ENCODE measurements at regions not wholly inside any gene's neighbourhood (a gene's known extent, or its start where the extent isn't known, plus 50 kb on each side); places are given as distances from the start of the nearest gene placed in this dataset.

DNA sequence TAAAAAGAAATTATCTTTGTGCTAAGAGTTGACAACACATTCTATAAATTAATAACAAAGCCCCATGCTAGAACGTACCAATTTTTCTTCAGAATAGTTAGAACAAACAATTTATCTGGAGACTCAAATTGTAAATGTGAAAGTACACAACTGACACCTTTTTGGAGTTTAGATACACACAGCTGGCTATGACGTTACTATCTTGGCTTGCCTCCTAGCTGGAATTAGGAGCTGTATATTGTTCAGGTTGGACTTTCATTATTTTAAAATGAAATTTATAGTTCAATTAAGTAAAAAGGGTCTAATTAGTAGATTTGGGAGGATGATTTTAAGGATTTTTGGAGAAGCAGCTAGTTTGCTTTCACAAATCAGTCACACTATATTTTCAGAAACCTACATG lies 393.9 kb upstream of the RIOK2 start:
- TF ChIP-seq, protein P1, sequence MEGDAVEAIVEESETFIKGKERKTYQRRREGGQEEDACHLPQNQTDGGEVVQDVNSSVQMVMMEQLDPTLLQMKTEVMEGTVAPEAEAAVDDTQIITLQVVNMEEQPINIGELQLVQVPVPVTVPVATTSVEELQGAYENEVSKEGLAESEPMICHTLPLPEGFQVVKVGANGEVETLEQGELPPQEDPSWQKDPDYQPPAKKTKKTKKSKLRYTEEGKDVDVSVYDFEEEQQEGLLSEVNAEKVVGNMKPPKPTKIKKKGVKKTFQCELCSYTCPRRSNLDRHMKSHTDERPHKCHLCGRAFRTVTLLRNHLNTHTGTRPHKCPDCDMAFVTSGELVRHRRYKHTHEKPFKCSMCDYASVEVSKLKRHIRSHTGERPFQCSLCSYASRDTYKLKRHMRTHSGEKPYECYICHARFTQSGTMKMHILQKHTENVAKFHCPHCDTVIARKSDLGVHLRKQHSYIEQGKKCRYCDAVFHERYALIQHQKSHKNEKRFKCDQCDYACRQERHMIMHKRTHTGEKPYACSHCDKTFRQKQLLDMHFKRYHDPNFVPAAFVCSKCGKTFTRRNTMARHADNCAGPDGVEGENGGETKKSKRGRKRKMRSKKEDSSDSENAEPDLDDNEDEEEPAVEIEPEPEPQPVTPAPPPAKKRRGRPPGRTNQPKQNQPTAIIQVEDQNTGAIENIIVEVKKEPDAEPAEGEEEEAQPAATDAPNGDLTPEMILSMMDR (conservative IDR thresholded peaks at IDR 0.05; ENCODE audit: low read depth, low read length) = no peak
- no peak for TF ChIP-seq EZH2 (IDR thresholded peaks at IDR 0.05; ENCODE audit: borderline replicate concordance, low read depth, low read length, poor library complexity, severe bottlenecking)
